GM19025 (cell line): ENCODE measurements at regions not wholly inside any gene's neighbourhood (a gene's known extent, or its start where the extent isn't known, plus 50 kb on each side); places are given as distances from the start of the nearest gene placed in this dataset.
"Not testable (repeated sequence)": the region's sequence is repeated elsewhere in the genome, so short reads cannot be mapped to it uniquely, and the experiment has no call there.

ENCODE experiments used
- ATAC-seq: cut with Tn5 transposase; IDR thresholded peaks from one replicate; pipeline ENCODE4 v1.9.1; 2021; ENCODE audit warnings: mild to moderate bottlenecking, low read depth, moderate library complexity; ENCODE audit not compliant: unreplicated experiment

DNA sequence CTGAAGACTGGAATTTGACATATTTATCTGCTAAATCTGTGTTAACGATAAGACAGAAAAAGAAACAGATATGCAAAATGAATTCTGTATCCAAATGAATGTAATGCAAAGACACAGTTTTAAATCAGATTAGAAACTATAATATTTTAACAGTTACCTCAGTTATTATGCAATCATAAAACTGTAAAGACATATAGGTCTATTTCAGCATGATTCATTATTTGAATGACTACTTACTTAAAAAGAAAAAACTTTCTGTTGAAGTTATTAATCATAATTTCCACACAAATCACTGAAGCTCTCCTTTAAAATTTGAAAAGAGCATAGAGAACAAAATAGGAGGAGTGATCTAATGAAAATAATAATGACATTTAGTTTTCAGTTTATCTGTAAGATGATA, 742.6 kb downstream of the FSCB start:
- no peak for ATAC-seq

DNA sequence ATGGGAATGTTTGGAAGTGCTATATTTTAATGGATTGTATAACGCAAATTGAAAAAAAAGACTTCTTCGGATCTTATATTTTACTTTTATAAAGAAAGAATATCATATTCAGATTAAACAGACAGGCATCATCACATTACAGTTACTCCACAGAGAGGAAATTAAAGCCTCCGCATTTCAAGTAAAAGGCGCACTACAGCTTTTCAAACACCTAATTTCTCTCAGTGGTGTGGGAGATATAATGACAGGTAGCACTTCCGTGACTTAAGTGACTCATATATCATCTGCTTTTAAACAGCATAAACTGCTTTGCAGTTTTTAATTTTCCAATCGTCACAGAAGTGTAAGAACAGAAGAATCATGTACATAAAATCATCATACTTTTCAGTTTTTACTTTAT, 751.4 kb downstream of the FSCB start:
- no peak for ATAC-seq

DNA sequence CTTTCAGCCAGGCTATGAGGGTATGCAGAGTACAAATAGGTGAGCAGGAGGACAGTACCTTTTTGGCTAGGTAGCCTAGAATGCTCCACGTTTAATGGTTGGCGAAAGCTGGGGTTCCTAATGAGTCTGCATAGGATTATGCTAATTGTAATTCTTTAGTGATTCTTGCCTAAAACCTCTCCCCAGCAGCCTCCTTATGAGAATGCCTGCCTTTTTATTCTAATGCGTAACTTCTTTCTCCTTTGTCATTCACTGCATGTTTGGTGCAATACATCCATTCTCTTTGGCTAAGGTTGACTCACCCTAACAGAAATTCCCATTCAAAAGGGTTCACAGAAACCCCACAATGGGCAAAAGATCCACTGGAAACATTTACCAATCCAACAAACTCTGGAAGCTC, 752.2 kb downstream of the FSCB start:
- ATAC-seq: no peak

DNA sequence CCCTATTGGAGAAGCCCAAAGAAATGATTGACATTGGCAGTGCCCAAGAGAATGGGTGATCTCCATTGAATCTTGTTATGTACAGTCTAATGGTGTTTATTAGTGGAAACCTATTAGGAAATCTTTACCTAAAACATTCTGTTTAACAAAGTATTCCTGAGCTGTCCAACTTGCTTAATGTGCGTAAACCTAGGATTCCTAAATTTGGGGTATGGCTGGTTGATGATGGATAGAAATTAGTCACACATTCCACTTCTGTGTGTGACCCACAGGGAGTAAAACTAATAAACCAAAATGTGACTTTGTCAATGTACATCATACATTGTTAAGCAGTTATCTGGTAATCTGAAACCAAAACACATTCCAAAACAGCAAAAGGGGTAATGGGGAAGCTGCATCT, 761.3 kb downstream of the FSCB start:
- no peak for ATAC-seq

DNA sequence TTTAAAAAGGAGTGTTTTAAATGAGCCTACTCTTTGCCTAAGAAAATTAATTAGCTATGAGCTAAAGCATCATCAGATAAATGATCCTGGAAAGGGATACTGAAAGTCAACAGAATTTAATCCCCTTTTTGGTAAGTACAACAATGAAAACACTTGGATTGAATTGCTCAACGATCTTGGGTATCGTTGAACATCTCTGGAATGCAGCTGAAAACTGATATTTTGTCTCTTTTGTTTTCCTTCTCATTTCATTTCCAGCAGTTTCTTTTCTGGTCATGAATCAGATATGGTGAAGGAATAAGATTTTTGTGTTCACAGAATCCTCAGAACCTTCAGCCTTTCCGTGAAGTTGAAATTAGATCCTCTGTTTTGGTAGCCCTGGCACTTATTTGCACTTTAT, 771.2 kb downstream of the FSCB start:
- no peak for ATAC-seq

DNA sequence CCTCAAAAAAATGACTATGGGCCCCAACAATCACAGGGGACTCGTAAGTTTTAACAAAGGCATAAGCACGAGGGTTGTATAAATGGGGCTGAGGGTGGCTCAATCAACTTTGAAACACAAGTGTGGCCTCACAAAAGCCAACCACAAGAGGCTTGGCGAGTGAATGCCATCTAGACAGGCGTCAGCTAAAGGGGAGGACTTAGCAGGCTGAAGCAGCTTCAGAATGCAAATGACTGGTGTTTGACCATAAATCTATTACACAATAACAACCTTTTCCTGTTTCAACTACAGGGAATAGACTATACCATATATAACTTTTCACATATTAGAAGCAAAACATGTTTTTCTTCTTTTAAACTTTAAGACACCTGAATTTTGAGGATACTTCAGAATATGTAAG, 777.9 kb downstream of the FSCB start:
- ATAC-seq: no peak

DNA sequence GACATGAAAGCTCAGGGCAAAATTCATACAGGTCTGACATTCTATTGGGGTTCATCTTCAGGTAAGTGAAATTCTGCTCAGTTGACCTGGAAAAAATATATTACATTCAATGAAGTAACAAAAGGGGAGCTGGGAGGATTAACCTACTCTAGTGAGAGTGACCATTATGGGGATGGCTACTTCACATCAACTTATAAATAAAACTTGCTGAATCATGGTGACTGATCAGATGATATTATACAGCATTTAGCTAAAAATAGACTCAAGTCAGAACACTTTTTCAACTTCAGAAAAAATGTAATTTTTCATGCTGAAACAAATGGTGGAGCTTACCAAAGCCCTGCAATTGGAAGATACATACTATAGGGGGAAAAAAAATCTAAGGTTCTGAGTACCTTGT, 800.2 kb downstream of the FSCB start:
- no peak for ATAC-seq

DNA sequence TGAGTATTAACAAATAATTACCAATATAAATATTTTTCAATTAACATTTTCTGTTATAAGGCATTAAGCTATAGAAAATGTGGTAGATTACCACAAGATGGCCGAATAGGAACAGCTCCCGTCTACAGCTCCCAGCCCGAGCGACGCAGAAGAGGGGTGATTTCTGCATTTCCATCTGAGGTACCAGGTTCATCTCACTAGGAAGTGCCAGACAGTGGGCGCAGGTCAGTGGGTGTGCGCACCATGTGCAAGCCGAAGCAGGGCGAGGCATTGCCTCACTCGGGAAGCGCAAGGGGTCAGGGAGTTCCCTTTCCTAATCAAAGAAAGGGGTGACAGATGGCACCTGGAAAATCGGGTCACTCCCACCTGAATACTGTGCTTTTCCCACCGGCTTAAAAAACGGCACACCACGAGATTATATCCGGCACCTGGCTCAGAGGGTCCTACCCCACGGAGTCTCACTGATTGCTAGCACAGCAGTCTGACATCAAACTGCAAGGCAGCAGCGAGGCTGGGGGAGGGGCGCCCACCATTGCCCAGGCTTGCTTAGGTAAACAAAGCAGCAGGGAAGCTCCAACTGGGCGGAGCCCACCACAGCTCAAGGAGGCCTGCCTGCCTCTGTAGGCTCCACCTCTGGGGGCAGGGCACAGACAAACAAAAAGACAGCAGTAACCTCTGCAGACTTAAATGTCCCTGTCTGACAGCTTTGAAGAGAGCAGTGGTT, 808.4 kb downstream of the FSCB start:
- ATAC-seq: not testable (repeated sequence)

DNA sequence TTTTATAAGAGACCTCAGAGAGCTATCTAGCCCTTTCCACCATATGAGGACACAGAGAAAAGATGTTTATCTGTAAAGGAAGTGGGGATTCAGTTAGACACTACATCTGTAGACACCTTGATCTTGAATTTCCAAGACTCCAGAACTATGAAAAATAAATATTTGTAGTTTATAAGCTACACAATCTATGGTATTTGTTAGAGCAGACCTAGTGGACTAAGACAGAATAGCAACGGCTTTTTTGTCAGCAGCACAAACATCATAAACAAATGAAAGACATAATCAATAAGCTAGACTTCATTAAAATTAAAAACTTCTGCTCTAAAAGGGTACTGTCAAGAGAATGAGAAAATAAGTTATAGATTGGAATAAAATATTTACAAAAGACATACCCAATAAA, 810.1 kb downstream of the FSCB start:
- ATAC-seq: no peak

DNA sequence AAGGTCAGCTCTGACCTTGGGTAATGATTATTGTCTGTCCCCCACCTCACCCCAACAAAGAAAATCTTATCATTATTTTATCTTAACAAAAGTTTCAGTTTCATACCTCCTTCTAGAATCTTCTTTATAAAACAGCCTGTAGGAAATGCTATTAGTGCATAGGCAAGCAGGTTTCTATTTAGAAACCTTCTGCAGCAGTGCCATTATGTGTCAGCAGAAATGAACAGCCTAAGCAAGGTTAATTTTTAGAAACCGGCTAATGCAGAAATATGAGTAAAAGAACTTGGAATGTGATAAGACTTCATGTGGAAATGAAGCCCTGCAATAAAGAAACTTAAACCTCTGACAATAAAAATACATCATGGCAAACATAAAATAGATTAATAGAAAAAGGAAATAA, 814.4 kb downstream of the FSCB start:
- no peak for ATAC-seq

DNA sequence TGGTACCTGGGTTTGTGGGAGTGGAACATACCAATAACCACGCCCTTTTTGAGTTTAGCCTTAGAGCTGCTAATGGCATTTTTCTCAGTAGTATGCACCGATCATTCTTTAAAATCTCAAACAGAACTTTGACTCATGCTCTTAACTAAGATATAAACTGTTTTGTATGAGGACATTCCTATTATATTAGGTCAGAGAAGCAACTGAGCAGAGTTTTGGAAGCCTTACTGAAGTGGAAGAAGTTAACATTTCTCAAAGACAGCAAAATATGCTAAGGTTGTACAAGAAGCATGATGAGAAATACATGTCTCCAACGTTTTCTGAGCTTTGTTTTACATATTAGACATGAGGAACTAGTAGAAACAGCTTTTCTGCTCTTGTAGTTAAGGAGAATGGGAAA, 819.2 kb downstream of the FSCB start:
- no peak for ATAC-seq

DNA sequence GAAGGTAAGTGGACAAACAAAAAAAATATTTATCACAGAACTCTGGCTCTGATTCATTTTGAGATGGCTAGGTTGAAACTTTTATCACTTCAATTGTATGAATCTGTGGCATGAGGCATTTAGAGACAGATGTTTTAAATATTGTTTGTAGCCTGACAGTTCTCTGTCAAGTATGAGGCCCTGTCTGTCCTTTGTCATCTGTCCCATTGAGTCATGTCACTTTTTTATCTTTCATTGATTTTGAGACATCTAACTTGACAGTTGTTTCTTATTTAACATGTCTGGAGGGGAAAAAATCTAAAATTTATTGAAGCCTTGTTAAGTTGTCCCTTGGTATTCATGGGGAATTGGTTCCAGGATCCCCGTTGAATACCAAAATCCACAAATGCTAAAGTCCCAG, 829.5 kb downstream of the FSCB start:
- no peak for ATAC-seq

DNA sequence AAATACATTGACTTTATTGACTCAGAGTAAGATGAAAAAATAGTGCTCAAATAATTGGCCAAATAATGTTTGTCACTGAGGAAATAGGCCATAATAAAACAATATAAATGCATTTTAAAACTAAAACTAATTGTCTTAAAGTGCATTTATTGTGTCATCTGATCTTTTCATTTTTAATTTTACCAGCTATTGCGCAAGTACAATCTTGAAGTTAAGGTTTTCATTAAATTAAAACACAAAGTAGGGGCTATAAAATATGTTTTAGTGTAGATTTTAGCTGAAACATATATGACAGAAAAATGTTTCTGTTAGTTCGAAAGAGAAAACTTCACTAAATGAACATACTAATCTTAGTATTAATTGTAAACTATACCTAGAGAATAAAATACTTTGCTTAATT, 832.8 kb downstream of the FSCB start:
- no peak for ATAC-seq

DNA sequence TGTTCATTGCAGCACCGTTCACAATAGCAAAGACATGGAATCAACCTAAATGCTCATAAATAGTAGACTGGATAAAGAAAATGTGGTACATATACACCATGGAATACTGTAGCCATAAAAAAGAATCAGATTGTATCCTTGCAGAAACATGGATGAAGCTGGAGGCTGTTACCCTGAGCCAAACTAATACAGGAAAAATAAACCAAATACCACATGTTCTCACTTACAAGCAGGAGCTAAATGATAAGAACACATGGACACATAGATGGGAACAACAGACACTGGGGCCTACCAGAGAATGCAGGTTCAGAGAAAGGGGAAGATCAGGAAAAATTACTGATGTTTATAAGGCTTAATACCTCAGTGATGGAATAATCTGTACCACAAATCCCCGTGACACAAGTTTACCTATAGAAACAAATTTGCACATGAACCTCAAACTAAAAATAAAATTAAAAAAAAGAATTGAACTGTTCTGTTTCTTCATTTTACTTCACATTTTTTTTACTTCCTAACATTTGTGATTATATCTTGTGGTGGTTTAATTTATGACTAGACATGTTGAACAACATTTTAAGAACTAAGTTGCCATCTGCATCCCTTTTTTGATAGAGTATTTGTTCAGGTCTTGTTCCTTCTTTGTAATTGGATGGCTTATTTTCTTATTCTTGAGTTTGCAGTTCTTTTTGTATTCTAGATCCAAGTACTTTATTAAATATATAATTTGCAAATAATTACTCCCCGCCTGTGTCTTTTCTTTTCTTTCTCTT, 835.2 kb downstream of the FSCB start:
- ATAC-seq: no peak

DNA sequence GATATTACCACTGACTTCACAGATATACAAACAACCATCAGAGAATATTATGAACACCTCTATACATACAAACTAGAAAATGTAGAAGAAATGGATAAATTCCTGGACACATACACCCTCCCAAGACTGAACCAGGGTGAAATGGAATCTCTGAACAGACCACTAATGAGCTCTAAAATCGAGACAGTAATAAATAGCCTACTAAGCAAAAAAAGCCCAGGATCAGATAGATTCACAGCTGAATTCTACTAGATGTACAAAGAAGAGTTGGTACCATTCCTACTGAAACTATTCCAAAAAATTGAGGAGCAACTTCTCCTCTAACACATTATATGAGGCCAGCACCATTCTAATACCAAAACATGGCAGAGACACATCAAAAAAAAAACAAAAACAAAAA, 837.7 kb downstream of the FSCB start:
- no peak for ATAC-seq

DNA sequence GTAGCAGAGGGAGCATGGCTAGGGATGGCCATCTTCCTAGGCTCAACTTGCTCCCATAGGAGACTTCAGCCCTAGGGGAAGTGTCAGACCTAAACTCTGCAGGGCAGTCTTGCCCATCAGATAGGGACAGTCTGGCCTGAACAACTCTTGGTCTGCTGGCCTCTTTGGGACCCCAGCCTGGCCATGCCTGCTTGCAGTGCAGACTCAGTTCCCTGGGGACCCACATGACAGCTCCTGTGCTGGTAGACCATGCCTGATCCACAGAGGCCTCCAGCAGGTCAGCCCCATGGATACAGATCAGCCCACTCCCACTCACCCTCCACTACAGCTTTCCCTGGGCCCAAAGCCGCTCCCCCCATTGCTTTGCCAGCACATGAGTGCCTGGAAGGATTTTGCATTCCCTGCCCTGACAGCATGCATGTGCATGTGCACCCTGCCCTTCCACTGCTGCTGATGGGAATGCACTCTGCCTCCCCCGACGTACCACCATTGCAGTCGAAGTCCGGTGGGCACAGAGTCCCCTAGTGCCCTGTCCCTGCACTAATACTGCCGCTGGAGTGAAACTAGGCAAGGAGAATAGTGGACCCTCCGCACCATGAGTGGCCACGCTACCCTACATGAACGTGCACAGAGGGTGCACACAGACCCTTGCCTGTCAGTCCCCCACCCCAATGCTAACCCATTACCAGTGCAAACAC, 841.4 kb downstream of the FSCB start:
- no peak for ATAC-seq

DNA sequence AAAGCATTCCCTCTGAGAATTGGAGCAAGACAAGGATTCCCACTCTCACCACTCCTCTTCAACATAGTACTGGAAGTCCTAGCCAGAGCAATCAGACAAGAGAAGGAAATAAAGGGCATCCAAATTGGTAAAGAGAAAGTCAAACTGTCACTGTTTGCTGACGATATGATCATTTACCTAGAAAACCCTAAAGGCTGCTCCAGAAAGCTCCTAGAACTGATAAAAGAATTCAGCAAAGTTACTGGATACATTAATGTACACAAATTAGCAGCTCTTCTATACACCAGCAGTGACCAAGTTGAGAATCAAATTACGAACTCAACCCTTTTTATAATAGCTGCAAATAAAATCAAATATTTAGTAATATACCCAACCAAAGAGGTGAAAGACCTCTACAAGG, 851.9 kb downstream of the FSCB start:
- not testable (repeated sequence) for ATAC-seq

DNA sequence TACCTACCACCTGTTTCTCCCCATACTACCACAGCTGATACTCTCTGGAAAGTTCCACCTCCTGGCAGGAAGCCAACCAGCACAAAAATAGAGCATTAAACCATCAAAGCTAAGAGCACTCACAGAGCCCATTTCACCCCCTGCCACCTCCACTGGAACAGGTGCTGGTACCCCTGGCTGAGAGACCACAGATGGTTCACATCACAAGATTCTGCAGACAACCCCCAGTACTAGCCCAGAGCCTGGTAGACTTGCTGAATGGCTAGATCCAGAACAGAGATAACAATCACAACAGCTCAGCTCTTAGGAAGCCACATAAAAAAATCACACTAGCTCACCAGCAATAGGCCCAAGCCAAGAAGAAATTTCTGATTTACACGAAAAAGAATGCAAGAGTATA, 855.2 kb downstream of the FSCB start:
- no peak for ATAC-seq

DNA sequence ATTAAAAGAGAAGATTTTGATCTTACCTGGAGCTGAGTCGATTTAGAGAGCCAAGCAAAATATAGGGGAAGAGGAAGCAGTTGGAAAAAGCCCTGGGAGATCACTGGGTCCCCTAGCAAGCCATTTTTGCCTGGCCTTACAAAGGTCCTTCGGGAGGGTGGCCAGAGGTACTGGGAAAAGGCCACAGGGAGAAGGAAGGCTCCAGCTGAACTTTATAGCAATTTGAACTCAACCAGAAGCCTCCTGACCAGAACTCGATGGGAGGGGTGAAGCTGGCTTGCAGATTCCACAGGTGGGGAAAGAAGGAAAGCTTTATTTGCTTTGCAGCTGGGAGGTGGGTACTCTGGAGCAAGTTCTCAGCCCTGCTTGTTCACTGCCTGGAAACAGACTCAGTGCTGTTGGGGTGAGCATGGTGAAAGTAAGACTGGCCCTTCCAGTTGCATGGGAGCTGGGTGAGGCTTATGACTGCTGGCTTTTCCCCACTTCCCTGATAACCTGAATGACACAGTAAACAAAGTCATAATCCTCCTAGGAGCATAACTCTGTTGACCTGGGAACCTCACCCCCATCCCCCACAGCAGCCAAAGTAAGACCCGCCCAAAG, 855.8 kb downstream of the FSCB start:
- ATAC-seq: no peak

DNA sequence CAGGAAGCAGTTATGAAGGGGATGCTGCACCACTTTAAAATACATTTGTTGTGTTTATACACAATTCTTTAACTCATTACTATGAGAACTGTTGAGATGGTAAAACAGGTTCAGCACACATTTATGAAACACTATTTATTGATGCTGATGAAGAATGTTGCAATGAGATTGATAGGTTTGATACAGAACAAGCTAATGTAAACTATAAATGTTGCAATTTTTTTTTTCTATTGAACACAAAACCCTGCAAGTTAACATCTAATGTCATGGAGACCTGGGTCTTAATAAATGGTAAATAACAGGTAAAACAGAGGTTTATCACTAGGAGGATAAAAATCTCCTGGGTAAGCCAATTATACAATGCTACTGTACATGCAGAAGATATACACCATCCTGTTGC, 857.6 kb downstream of the FSCB start:
- no peak for ATAC-seq

DNA sequence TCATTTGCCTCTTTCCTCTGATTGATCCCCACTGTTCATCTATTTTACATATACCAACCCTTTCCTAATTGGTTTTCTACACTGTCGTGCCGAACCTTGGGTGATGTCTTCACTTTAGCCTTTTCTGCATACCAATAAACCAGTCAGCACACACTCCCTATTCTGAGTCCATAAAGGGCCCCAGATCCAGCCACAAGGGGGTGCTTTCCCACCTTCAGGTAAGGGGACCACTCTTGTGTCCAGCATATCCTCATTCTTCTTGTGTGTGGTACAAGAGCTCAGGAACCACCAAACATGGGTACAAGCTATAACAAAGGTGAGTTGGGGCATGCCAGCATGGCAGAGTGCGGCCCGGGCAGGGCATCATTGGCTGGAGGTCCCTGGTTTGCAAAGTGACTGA, 859.8 kb downstream of the FSCB start:
- ATAC-seq: no peak
